Dermis microvascular lymphatic vessel endothelial cell (primary cell): ENCODE measurements at regions not wholly inside any gene's neighbourhood (a gene's known extent, or its start where the extent isn't known, plus 50 kb on each side); places are given as distances from the start of the nearest gene placed in this dataset.

Experiments used
- DNase-seq, 2 donors: peaks; one replicate each; pipeline versions ENCODE4 v3.0.0 to v3.0.0-alpha.2; 2010; ENCODE audit warnings: low read depth in 2 of 2

DNA sequence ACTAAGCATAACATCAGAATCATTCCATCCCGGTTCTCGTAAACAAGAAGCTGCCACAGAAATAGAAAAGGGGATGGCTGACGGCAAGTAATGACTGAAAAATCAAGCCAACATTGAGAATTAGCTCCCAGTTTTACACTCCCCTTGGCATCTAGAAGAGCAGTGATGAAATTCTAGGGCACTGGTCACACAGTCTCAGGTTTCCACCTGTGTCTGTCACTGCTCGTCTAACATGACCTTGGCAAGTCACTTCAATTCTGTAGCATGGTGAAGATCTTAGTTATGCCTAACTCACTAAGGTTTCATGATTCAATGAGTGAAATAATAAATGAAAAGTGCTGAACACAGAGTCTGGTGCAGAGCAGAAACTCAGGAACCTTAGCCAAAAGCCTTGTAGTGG is 272.3 kb upstream of the ARRDC4 start:
- no peak for DNase-seq

GRCh38 chr15:97688886-97689285 is 271.6 kb upstream of the ARRDC4 start:
- DNase-seq: no peak

- no peak for DNase-seq
Measured at GRCh38 chr15:97691078-97691477, 269.4 kb upstream of the ARRDC4 start.

- no peak for DNase-seq
Measured at GRCh38 chr15:97691799-97692198, 268.7 kb upstream of the ARRDC4 start.

- DNase-seq: no peak
Measured at GRCh38 chr15:97692301-97693015, 268.0 kb upstream of the ARRDC4 start.

- DNase-seq: no peak
Measured at GRCh38 chr15:97694456-97694855, 266.0 kb upstream of the ARRDC4 start.

DNA sequence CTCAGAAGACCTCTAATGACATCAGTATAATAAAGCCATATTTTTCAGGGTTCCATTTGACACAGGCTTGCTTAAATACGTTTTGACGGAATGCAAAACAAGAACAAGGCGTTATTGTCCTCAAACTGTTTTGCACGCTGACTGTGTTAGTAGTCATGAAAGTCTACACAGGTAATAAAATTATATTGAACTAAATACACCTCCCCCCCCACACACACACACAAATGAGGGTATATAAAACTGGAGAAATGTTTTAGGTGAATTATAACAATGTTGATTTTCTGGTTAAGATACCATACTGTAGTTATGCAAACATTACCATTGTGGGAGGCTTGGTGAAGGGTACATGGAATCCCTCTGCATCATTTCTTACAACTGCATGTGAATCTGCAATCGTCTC is 257.1 kb upstream of the ARRDC4 start:
- DNase-seq: no peak

GRCh38 chr15:97706059-97706458 is 254.4 kb upstream of the ARRDC4 start:
- DNase-seq: no peak

DNA sequence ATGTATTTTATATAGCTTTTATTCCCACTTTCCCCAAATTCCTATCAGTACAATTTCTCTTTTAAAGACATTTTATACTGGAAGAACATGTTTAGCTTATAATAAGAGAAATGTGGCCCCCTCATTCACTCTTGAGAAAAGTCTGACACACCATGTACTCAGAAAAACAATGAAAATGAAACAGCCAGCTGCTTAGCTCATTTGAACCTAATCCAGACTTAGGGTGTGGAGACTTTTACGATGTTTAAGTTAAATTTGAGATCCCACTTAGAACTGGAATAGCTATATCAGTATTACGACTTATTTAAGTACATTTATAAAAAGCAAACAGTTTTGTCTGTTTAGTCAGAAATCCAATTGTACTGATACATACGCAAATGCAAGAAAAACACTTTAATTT is 252.3 kb upstream of the ARRDC4 start:
- no peak for DNase-seq

DNA sequence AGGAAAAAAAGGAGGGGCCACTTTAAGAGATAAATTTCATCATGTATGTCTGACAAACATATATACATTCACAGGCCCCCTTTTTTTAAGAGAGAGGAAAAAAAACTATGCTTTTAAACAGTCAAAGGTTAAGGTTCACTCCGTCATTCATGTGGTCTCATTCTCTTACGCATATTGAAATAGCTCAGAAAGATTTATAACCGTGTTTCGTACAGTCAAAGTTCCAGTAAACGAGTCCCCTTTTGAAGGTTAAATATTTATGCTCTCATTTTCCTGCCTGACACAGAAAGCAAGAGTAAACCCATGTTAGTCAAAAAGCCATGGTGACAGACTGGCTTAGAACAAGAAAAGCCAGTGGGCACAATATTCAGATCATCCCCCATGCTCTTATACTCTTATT is 248.0 kb upstream of the ARRDC4 start:
- DNase-seq: no peak

- no peak for DNase-seq
Measured at GRCh38 chr15:97717806-97718205, 242.7 kb upstream of the ARRDC4 start.

DNA sequence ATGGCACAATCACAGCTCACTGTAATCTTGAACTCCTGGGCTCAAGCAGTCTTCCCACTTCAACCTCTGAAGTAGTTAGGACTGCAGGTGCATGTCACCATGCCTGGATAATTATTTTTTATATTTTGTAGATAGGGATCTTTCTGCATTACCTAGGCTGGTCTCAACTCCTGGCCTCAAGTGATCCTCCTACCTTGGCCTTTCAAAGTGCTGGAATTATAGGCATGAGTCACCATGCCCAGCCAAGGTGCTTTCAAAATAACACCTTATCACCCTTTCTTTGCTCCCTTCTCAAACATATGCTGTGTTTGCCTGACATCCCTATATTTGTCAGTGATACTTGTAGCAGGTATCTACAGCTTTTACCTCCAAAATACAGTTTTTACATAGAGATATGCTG is 242.0 kb upstream of the ARRDC4 start:
- DNase-seq: no peak

DNA sequence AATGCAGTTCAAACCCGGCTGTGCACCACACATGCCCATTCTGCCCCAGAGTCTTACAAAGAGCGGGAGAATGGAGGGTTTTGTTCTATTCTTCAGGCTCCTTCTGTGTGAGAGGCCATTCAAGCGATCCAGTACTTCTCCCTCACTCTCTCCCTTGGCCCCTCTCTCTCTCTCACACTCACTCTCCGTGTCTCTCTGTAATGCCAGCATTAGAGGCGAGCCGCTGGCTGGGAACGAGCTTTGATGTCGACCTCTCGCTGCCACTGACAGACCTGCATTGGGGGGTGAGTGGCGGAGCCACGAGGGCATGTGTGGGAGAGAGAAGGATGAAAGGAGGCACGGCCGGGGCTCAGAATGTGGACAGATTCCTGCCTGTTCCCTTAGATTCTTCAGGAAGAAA is 231.7 kb upstream of the ARRDC4 start:
- no peak for DNase-seq

DNA sequence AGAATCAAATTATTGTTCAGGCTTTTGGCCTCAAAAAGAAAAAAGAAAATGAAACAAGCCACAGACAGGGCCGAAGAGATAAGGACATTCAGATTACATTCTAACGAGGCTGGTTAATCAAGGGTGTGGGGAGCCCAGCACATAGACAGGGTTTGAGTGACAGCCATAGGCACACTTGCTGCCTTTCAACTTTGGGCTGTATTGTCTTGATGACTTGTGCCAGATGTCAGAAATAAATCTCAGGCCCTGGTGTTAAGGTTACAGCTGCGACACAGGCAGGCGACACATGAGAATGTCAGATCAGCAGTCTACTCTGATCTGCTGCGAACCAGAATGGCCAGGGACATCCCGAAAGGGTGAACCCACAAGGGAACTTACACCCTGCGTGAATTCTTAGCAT is 231.2 kb upstream of the ARRDC4 start:
- no peak for DNase-seq

DNA sequence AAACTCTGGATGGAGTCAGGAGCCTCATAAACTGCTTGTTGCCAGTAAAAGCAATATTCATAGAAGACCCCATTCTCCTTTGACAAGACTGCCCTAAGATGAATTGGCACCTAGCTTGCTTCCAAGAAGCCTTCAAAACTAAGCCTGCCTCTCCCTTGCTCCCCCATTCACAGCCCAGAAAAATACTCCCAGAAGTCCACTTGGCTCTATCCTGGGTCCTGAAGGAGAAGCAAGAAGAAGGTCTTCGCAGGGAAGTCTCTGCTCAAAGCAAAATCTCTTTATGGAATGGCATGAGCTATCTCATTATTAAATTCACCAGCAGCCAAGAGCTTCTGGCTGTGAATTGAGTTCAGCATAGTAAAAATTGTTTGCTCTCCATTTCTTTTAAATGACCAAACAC is 230.2 kb upstream of the ARRDC4 start:
- no peak for DNase-seq

DNA sequence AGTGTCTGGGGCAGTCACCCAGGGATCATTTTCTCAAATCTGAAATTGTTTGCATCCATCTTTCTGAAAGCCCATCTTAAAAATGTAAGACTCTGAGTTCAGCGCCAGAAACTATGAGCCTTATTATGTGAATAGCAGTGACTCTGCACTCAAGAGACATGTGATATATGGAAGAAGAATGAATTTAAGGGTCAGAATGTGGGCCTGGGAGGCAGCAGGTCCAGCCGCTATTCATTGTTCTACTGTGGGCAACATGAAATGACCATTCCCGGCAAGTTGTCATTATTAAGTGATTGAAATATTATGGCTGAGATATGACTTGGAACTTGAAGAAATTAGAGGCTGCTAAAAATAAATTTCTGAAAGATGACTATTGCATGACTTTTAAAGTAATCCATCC is 228.6 kb upstream of the ARRDC4 start:
- DNase-seq: no peak

DNA sequence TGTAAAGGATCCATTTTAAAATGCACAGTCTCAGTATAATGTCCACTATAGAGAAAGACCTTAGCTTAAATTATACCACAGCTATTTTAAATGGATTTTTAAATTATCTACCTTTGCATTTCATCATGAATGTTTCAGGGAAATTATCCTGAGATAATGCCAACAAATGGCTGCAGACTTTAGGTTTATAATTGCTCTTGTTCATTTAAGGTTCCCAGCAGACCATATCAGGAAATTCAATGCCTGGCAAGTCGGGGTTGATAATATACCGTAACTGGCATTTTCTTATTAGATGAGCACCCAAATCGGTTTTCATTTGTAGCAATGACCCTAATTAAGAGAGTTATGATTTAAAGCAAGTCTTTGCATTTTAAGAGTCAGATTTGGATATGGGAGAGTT is 227.1 kb upstream of the ARRDC4 start:
- no peak for DNase-seq

GRCh38 chr15:97736748-97737147 is 223.8 kb upstream of the ARRDC4 start:
- DNase-seq: no peak

DNA sequence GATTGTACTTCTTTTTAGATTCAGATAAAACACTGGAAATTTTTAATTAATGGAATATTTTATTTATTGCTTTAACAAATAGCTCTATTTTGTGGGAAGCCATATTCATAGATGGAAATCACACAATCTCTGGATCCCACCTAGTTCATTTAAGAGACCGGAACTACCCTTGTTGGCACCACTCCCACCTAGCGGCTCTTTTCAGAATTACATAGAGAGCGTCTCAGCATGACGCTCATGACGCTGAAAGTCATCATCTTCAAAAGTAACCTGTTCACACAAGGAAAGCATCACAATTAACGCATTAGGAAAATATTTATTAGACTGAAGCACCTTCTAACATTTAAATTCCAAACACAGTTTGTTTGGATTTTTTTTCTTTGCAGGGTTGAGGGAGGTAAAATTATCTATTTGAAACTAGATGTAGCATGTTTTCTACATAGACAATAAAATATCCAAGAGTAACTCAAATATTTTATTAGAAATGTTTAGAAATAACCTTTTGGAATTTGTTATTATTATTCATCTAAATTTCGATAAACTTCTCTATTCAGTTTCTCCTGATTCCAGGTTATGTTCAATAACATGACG is 214.9 kb upstream of the ARRDC4 start:
- peak; percentile 6 to 38 for DNase-seq

DNA sequence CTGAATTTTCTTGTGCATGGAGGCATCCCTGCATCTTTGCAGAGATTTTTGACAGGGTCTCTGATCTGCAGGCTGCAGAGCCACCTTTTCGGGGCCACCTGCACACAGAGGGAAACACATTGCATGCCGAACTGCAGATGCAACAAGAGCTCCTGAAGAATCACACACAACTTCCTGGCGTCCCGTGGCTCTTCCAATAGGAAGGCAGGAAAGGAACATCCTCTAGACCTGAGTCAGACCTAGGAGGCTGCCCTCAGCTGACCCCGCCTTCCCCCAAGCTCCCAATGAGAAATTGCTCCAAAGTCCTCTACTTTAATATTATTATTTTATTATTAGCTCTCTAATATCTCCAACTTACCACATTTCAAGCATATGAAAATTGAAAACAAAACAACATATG is 213.2 kb upstream of the ARRDC4 start:
- peak in 1 of 2 donors; percentile 5 for DNase-seq

- DNase-seq: no peak
Measured at GRCh38 chr15:97748576-97748975, 211.9 kb upstream of the ARRDC4 start.

DNA sequence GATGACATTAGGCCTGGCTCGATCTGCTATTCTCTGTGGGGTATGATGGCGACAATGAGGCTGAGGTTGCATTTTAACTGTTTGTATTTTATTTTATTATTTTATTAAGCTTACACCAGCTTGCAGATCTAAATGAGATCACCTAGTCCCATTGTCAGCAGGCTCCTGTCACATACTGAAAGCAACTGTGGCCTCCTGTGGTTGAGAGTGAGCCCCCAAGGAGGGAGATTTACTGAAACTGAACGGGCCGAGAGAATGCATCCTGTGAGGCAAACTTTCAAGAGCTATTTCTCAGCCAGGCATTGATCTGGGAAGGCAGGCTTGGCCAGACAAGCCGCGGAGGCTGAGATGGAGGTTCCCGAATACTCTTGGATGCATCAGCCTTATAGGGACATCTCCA is 210.4 kb upstream of the ARRDC4 start:
- no peak for DNase-seq

DNA sequence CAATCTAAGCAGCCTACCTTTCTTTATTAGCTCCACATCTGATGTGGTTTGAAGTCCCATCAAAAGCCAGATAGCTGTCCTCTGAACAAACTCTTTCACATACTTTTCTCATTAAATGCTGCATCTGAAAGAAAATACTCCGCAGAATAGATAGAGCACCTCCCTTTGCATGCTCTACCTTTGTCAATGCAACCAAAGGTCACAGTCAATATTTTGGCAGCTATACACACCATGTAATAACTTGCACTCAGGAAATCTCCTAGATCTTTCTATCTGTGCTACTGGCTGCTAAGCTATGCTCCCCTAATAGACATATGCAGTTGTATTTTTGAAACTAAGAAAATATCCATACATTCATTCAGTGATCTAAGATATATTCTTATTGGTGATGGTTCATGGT is 204.8 kb upstream of the ARRDC4 start:
- no peak for DNase-seq

- peak in 1 of 2 donors; percentile 68 for DNase-seq
Measured at GRCh38 chr15:97759363-97759762, 201.1 kb upstream of the ARRDC4 start.
